Loucy (cell line): ENCODE measurements at regions not wholly inside any gene's neighbourhood (a gene's known extent, or its start where the extent isn't known, plus 50 kb on each side); places are given as distances from the start of the nearest gene placed in this dataset.

Experiments
- CTCF ChIP-seq: fragments of 200-600 bp; sonication (generic); conservative IDR thresholded peaks from 2 replicates; pipeline ENCODE4 v1.5.1; 2014; ENCODE audit warnings: mild to moderate bottlenecking, antibody characterized with exemption, low read length
- EZH2phosphoT487 ChIP-seq: fragments of 200-600 bp; IDR thresholded peaks from 2 replicates; pipeline ENCODE4 v1.6.1; 2018; ENCODE audit warnings: antibody characterized with exemption, mild to moderate bottlenecking, moderate library complexity, borderline replicate concordance

- no peak for TF ChIP-seq CTCF
- no peak for TF ChIP-seq EZH2phosphoT487
These were observed 95.7 kb upstream of the LINC00305 start for GRCh38 chr18:64244571-64244970.
